GM10248 (cell line): ENCODE measurements at regions not wholly inside any gene's neighbourhood (a gene's known extent, or its start where the extent isn't known, plus 50 kb on each side); places are given as distances from the start of the nearest gene placed in this dataset.

Experiments used
- CTCF ChIA-PET: fragments of 300-600 bp; sonication (Branson Sonifier 250); formaldehyde crosslinking; extraction: SDS; loops from one replicate; lab custom pipeline; 2021; ENCODE audit warnings: antibody characterized with exemption; lab: Yijun Ruan, JAX
- POLR2A ChIA-PET: fragments of 350-650 bp; sonication (Branson Sonifier 250); formaldehyde crosslinking; extraction: SDS; loops from one replicate; lab custom pipeline; 2020; ENCODE audit warnings: antibody characterized with exemption; lab: Yijun Ruan, JAX
- DNase-seq: peaks from one replicate; pipeline ENCODE4 v3.0.0; 2012; ENCODE audit errors: extremely low spot score
- CTCF ChIP-seq: IDR thresholded peaks from 2 replicates; pipeline ENCODE4 v1.5.1; 2012; ENCODE audit warnings: mild to moderate bottlenecking, low read depth; ENCODE audit errors: extremely low read depth, missing control alignments, control extremely low read depth

GRCh38 chr10:65328486-65328885 lies 1597.3 kb upstream of the LRRTM3 start:
- no peak for TF ChIP-seq CTCF
- ChIA-PET POLR2A (no interaction called here), CTCF (no interaction called here)
- no peak for DNase-seq

DNA sequence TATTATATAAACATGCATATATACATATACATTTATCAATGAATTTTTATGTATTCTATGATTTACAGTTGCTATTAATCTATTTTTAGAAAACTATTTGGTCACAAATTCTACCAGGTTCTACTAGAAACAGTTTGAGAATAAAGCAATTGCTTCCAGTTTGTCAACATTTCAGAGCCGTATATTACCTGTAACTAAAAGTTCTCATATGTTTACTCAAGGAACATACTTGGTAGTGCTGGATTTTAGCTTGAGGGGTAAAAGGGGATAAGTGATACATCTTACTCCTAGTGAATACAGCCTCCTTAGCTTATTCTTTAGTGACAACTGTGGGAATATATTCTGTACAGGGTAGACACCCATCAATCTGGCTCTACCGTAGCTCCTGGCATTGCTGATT lies 1590.5 kb upstream of the LRRTM3 start:
- no peak for DNase-seq
- POLR2A ChIA-PET = no interaction called here
- CTCF ChIA-PET = interaction anchor here (1.1 to 1.5 kb wide), 2 partner anchors 14 to 30 kb away, joined by 3 to 5 read pairs; no protein-coding TSS in a partner anchor
- TF ChIP-seq CTCF = no peak

- no peak for TF ChIP-seq CTCF
- DNase-seq = no peak
- CTCF ChIA-PET = interaction anchor here (1.5 kb wide), 1 partner anchor 24 kb away, joined by 4 read pairs; no protein-coding TSS in a partner anchor
- POLR2A ChIA-PET = no interaction called here
These were observed 1585.5 kb upstream of the LRRTM3 start for GRCh38 chr10:65340340-65340739.

DNA sequence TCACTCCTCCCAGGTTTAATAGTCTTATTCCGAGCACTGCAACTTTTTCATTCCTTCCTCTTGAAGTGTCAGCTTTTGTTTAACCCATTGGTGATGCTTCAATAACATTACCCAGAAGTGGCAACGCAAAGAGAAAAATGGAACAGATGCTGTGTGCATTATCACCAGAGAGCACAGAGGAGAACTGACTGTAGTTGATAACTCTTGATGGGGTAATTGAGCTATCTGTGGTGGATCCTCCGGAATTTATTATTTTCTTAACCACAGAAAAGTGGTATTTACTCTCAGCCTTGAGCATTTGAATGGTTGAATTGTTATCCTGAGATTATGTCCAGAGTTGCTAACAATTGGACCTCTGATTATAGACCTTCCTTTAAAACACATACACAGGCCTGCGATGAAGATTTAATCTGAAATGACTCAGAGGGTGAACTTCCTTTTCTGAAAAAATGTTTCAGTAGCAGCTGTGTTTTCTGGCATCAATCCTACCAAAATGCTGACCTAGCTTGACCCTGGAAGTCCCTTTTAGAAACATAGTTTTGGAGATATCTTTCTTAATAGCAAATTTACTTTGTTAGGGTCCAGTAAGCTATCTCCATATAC lies 1584.4 kb upstream of the LRRTM3 start:
- CTCF ChIA-PET = interaction anchor here (1.4 to 1.5 kb wide), 2 partner anchors 10 to 25 kb away, joined by 4 to 6 read pairs; no protein-coding TSS in a partner anchor
- POLR2A ChIA-PET = no interaction called here
- no peak for DNase-seq
- no peak for TF ChIP-seq CTCF

DNA sequence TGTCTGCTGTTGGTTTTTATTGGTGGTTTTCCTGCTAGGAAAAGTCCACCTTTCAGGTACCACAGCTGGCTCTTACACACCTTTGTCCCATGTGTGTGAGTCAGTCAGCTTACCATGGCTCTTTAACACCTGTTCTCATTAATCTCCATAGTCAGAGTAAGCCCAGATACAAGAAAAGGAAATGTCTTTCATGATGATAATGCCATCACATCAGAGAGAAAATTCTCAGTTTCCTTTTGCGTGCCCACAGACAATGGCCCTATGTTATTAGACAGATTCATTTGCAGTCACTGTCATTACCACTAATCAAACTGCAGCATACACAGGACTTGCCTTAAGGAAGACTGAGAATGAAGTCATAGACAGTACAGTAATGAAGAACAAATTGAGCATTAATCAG lies 1583.6 kb upstream of the LRRTM3 start:
- TF ChIP-seq CTCF = no peak
- POLR2A ChIA-PET = no interaction called here
- DNase-seq = no peak
- CTCF ChIA-PET = interaction anchor here (1.4 kb wide), 1 partner anchor 11 kb away, joined by 6 read pairs; no protein-coding TSS in a partner anchor

- CTCF ChIA-PET = no interaction called here
- POLR2A ChIA-PET = no interaction called here
- no peak for DNase-seq
- TF ChIP-seq CTCF = no peak
These were observed 1579.4 kb upstream of the LRRTM3 start for GRCh38 chr10:65346466-65346865.
